Left lobe of liver (tissue), 2 donors: ENCODE measurements at regions not wholly inside any gene's neighbourhood (a gene's known extent, or its start where the extent isn't known, plus 50 kb on each side); places are given as distances from the start of the nearest gene placed in this dataset.

Experiments
- ATAC-seq: fragments of 200-7000 bp; cut with Tn5 transposase; one replicate; pipeline ENCODE4 v1.9.1; 2020; ENCODE audit warnings: mild to moderate bottlenecking, moderate library complexity
- DNase-seq: peaks from one replicate; pipeline ENCODE4 v3.0.0-alpha.2; 2020; ENCODE audit warnings: low spot score
- donor health status: DM: no; HTN: no; CAD: no; lungs with moderate emphysema.
- donor health status: DM: no; HTN: yes; CAD: no.

- DNase-seq (no peak), ATAC-seq (no peak)
These were observed 326.5 kb downstream of the FOXA2 start for GRCh38 chr20:22257912-22258311.

DNA sequence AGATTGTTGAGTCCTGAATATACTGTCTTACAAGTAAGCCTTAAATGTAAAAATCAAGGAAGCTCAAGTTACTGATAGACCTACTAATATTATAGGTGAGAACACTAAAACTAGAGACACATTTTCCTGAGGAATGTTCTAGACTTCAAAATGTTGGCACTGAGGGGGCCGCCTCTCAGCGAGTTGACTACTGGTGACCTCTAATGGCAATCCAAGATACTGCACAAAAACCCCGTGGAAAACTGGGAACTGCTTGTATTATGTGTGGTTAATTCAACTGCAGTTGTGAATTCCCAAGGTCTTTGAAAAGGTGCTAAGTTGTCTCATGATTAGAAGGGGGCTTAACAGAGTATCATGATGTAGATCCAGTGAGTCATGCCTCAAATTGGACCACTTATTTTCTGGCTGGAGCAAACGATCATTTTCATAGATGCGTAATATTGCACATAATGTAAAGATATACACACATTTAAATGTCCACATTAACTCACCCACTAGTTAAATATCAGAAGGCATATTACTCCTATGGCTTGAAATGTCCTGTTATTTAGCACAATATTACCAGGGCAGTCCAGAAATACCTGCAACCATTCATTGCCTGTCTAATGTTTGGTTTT, 336.2 kb downstream of the FOXA2 start:
- DNase-seq = no peak

GRCh38 chr20:22245139-22245538, 339.2 kb downstream of the FOXA2 start:
- ATAC-seq (no peak), DNase-seq (no peak)

More for the DNA sequence above, 336.2 kb downstream of the FOXA2 start:
- ATAC-seq = peak; percentile 77

- no peak for ATAC-seq
These were observed 341.3 kb downstream of the FOXA2 start for GRCh38 chr20:22243067-22243466.

DNA sequence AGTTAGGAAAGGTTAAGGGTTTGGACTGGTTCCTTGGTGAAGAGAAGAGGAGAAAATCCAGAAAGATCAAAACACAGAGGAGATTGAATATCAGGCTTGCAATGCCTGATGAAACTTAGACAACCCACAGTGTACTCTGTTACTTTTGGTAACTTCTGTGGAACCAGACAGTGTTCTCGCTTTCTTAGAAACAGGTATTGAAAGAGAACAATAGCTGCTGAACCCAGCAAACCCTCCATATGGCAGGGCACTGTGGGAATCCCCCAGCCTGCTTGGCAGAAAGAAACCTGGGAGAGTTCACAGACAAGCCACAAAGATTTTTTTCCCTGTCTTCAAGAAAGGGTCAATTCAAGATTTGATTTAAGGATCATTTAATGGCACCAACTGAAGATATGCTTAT, 342.8 kb downstream of the FOXA2 start:
- DNase-seq = no peak
- no peak for ATAC-seq

More at GRCh38 chr20:22243067-22243466, 341.3 kb downstream of the FOXA2 start:
- no peak for DNase-seq

- no peak for DNase-seq
- no peak for ATAC-seq
These were observed 351.4 kb downstream of the FOXA2 start for GRCh38 chr20:22232923-22233322.

DNA sequence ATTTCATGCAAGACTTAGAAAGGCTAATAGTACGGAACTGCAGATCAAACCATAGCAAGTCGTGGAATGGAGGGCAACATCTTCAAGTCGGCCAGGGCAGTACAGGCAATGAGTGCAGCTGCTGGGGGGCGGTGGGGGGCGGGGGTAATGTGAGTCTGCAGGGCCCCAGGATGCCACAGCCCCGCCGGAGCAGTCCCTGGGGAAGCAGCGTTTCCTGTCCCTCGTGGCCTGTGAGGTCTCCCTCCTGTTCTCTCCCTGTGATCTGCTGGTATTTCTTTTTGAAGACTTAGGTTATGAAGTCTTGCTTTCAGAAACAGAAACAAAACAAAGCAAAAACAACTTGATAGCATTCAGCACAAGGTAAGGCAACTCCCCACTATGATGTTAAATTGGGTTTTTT, 351.9 kb downstream of the FOXA2 start:
- DNase-seq (no peak), ATAC-seq (no peak)

- ATAC-seq = no peak
- no peak for DNase-seq
These were observed 357.3 kb downstream of the FOXA2 start for GRCh38 chr20:22226849-22227700.

GRCh38 chr20:22223236-22223635, 361.1 kb downstream of the FOXA2 start:
- no peak for ATAC-seq
- no peak for DNase-seq

DNA sequence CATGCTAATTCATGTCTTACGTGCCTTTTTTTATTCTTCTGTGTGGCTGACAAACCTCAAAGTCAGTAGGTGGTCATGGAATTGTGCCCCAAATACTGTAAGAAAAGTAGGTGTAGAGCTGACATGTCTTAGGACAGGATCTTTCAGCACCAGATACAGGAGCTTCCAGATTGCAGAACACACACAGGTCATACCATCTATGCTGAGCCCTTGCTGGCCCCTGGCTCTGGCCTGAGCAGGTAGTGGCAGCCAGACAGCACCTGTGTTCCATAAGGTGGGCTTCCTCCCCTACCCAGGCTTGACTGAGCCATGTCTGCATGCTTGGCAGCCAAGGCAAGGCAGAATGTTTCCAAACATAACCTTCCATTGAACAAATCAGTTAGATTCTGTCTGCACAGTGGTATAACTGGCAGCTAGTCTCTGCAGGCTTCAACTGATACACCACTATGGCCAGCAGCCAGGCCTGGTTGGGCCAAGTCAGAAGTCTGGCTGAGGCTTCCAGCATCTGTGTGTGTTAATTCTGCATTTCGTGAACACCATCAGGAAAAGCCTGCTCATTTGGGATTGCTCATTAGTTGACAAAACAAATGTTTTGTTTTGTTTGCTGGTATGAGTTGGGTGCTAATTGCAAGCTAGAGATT, 366.5 kb downstream of the FOXA2 start:
- DNase-seq (no peak), ATAC-seq (no peak)

DNA sequence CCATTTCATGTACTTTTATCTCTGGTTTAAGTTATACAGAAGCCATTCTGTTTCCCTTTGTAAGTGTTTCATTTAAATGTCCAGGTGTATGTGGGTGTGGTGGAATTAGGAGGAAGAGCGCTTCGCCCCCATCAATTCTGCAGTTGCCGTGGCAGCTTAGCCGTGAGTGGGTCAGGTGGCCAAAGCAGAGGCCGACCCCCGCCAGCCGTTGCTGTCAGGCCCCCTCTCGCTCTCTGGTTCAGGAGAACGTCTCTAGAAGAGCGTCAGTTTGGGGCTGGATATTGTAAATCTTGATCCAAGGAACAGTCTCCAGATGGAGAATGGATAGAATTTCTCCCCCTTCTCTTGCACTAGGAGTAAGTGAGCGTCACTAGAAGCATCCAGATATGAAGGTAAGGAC, 367.4 kb downstream of the FOXA2 start:
- ATAC-seq = no peak
- no peak for DNase-seq

- DNase-seq = no peak
These were observed 370.1 kb downstream of the FOXA2 start for GRCh38 chr20:22214296-22214695.

DNA sequence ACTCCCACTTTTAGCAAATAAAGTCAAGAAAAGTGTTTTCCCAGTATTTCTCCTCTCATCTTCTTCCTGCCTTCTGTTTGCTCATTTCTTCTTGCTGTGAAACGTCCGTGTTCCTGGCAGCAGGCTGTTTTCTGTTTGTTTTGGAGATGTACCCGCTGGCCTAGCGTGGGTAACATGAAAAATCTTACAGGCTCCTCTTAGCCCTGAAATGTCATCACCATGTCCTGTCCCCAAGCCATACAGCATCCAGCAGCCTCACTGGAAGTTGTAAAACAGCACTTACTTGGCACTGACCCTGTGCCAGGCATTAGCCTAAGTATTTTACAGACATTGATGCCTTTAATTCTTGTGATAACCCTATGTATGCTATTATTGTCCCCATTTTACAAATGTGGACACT, 371.1 kb downstream of the FOXA2 start:
- no peak for DNase-seq
- no peak for ATAC-seq

More at GRCh38 chr20:22214296-22214695, 370.1 kb downstream of the FOXA2 start:
- ATAC-seq = no peak

GRCh38 chr20:22207280-22207679, 377.1 kb downstream of the FOXA2 start:
- ATAC-seq = no peak
- no peak for DNase-seq

- DNase-seq (no peak), ATAC-seq (no peak)
These were observed 379.6 kb downstream of the FOXA2 start for GRCh38 chr20:22204801-22205200.

DNA sequence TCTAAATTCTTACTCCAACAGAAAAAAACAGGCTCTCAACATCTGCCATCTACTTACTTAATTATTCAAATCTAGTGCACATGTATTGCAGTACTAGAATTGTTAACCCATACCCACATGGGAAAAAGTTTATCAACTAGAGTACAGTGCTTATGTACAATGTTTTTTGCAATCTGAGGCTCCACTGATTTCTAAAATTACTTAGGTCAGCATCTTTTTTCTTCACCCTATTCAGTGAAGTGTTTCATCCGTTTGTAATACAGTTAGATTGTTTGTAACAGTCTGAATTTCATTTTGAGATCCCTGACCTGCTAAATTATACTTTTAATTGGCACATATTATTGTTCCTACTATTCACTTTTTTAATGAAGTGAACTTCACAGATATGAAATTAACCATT, 402.2 kb downstream of the FOXA2 start:
- DNase-seq (no peak), ATAC-seq (no peak)

DNA sequence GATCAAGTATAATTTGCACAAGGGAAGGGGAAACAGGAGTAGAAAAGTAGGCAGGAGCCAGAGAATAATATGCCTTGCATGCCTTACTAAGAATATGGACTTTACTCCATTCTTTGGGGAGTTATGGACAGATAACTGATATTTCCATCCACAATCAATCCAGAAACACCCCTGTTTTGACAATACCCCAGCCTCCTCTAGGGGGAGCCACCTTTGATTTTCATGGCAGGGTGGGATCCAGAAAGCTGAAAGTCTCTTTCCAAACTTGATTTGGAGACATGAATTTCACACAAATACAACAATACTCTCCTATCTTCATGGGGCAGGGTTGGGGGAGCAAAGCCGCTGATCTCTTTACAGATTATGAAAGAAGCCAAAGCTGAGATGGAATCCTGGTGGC, 404.1 kb downstream of the FOXA2 start:
- DNase-seq = no peak
- no peak for ATAC-seq

- no peak for DNase-seq
- no peak for ATAC-seq
These were observed 424.2 kb downstream of the FOXA2 start for GRCh38 chr20:22160101-22160652.

DNA sequence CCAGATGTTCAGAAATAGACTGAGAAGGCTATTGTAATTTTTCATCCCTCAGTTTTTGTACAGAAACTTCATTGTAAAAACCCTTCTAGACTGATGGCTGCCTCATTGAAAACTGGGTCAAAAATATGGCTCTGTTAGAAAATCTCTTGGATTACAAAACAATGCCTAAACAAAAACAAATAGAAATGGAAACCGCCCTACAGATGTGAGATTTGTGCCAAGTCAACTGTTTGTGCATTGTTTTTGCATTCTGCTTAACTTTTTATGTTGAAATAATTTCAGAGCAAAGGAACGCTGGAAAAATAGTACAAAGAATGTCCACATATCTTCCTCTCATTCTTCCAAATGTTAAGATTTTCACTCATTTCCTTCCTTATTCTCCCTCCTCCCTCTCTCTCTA, 425.1 kb downstream of the FOXA2 start:
- ATAC-seq = no peak
- no peak for DNase-seq

GRCh38 chr20:22127587-22127986, 422.1 kb downstream of the PAX1 start:
- no peak for ATAC-seq
- DNase-seq = no peak

- ATAC-seq (peak; percentile 79), DNase-seq (no peak)
These were observed 401.0 kb downstream of the PAX1 start for GRCh38 chr20:22106308-22106938.
